Natural killer cell (primary cell): ENCODE measurements at regions not wholly inside any gene's neighbourhood (a gene's known extent, or its start where the extent isn't known, plus 50 kb on each side); places are given as distances from the start of the nearest gene placed in this dataset.

Experiments used
- ATAC-seq, 3 donors: fragments of 150-1000 bp in 2 of 3; fragments of 200-7000 bp in 1 of 3; cut with Tn5 transposase; 1 replicate in 1 of 3; 2 replicates in 2 of 3; pipeline ENCODE4 v1.10.0; 2021; ENCODE audit warnings: mild to moderate bottlenecking in 2 of 3, moderate library complexity in 2 of 3
- DNase-seq, 2 donors: peaks; one replicate each; pipeline versions ENCODE4 v3.0.0 to v3.0.0-alpha.2; 2013 to 2021; ENCODE audit warnings: mixed read lengths in 1 of 2
- H3K27ac ChIP-seq: one replicate; pipeline ENCODE4 v1.5.1; 2013; ENCODE audit warnings: mild to moderate bottlenecking, low read length
- H3K27me3 ChIP-seq: one replicate; pipeline ENCODE4 v1.6.1; 2013; ENCODE audit warnings: low read length; ENCODE audit not compliant: control insufficient read depth, insufficient read depth
- H3K36me3 ChIP-seq: one replicate; pipeline ENCODE4 v1.6.1; 2013; ENCODE audit warnings: low read length; ENCODE audit not compliant: control insufficient read depth, insufficient read depth
- H3K4me1 ChIP-seq: one replicate; pipeline ENCODE4 v1.6.1; 2013; ENCODE audit warnings: low read length; ENCODE audit not compliant: control insufficient read depth, insufficient read depth
- H3K4me3 ChIP-seq: one replicate; pipeline ENCODE4 v1.5.1; 2013; ENCODE audit warnings: low read length
- H3K9me3 ChIP-seq: one replicate; pipeline ENCODE4 v1.6.1; 2013; ENCODE audit warnings: low read length; ENCODE audit not compliant: control insufficient read depth, insufficient read depth
- H3K27ac Mint-ChIP-seq, 2 donors: one replicate each; pipeline ENCODE4 v1.8.0; 2022; ENCODE audit warnings: mild to moderate bottlenecking in 2 of 2, mixed read lengths in 2 of 2, moderate library complexity in 1 of 2
- H3K27me3 Mint-ChIP-seq, 2 donors: one replicate each; pipeline ENCODE4 v1.8.0; 2022; ENCODE audit warnings: low read depth in 2 of 2, mixed read lengths in 2 of 2
- H3K36me3 Mint-ChIP-seq: one replicate; pipeline ENCODE4 v1.8.0; 2022; ENCODE audit warnings: mixed read lengths
- H3K4me1 Mint-ChIP-seq, 2 donors: one replicate each; pipeline ENCODE4 v1.8.0; 2022; ENCODE audit warnings: mixed read lengths in 2 of 2
- H3K4me3 Mint-ChIP-seq: one replicate; pipeline ENCODE4 v1.8.0; 2022; ENCODE audit warnings: mild to moderate bottlenecking, moderate library complexity, mixed read lengths
- H3K9me3 Mint-ChIP-seq, 2 donors: one replicate each; pipeline ENCODE4 v1.8.0; 2022; ENCODE audit warnings: mixed read lengths in 2 of 2
- WGBS: methylation state at CpG from one replicate; pipeline ENCODE4 v1.1.7; 2013; ENCODE audit warnings: missing lambda C conversion rate; ENCODE audit not compliant: insufficient coverage; 5-methylcytosine and 5-hydroxymethylcytosine counted together
- intact Hi-C: fragments of 100-400 bp; cut with micrococcal nuclease; formaldehyde crosslinking; loops from one replicate; pipeline ENCODE4 v1.14.2; 2022
- TF ChIP-seq, protein P1 (sequence below): fragments of 200-600 bp; IDR thresholded peaks from one replicate; pipeline ENCODE4 v1.8.0; 2022; ENCODE audit warnings: antibody characterized with exemption

DNA sequence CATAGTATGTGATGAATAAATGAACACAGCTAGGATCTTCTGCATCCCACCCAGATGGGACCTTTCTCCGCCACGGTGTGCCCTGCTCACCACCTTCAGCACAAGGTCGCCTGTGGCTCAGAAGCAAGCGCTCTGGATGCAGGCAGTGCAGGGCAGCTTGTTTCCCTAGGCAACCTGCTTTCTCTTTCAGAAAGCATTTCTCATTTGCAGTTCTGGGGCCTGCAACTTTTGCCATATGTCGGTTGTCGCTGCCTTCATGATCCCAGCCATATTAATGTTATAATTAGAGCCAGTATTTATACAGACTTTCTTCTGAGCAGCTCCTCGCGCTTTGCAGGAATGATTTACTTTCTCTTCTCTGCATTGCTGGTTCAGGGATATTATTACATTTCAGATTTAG lies 692.8 kb downstream of the RNF144A start:
- H3K4me3 ChIP-seq: no peak overlapping the region
- Mint-ChIP-seq H3K36me3 (no peaks in the 10 kb centered on the region), H3K4me3 (no peak overlapping the region), H3K4me1 (no peaks in the 10 kb centered on the region), H3K9me3 (no peaks in the 10 kb centered on the region), H3K27me3 (peaks cover 0 to 8% of the 10 kb centered on the region in 2 donors), H3K27ac (no peak overlapping the region)
- H3K9me3 ChIP-seq: no peaks in the 10 kb centered on the region
- no peaks in the 10 kb centered on the region for H3K27me3 ChIP-seq
- no peaks in the 10 kb centered on the region for H3K36me3 ChIP-seq
- ATAC-seq: no peak
- TF ChIP-seq, protein P1, sequence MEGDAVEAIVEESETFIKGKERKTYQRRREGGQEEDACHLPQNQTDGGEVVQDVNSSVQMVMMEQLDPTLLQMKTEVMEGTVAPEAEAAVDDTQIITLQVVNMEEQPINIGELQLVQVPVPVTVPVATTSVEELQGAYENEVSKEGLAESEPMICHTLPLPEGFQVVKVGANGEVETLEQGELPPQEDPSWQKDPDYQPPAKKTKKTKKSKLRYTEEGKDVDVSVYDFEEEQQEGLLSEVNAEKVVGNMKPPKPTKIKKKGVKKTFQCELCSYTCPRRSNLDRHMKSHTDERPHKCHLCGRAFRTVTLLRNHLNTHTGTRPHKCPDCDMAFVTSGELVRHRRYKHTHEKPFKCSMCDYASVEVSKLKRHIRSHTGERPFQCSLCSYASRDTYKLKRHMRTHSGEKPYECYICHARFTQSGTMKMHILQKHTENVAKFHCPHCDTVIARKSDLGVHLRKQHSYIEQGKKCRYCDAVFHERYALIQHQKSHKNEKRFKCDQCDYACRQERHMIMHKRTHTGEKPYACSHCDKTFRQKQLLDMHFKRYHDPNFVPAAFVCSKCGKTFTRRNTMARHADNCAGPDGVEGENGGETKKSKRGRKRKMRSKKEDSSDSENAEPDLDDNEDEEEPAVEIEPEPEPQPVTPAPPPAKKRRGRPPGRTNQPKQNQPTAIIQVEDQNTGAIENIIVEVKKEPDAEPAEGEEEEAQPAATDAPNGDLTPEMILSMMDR: no peak
- H3K4me1 ChIP-seq: no peaks in the 10 kb centered on the region
- 93% methylated on average over 6 of the region's 8 CpGs for WGBS
- intact Hi-C loops: no loop called here
- DNase-seq: no peak
- H3K27ac ChIP-seq: no peak overlapping the region

DNA sequence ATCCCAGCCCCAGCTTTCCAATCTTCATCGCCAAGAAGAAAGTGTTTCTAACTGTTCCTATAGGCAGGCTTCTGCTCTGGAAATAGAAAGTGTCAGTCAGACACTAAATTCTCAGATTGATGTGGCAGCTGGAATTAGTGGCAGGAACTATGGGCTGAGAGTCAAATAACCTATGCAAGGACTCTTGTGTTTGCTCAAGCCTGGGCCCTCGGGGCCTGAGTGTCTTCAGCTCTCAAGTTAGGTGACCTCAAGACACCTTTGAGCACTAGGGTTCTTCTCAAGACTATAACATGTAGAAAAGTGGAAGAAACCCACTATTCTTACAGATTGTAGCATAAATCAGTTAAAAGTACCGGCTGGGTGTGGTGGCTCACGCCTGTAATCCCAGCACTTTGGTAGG lies 694.5 kb downstream of the RNF144A start:
- TF ChIP-seq, protein P1: no peak
- no peak overlapping the region for H3K27ac ChIP-seq
- H3K9me3 ChIP-seq: no peaks in the 10 kb centered on the region
- H3K4me1 Mint-ChIP-seq: no peaks in the 10 kb centered on the region
- H3K4me3 ChIP-seq: no peak overlapping the region
- WGBS: 58% methylated on average over 4 of the region's 4 CpGs
- no peak overlapping the region for H3K27ac Mint-ChIP-seq
- H3K4me3 Mint-ChIP-seq: no peak overlapping the region
- DNase-seq: no peak
- H3K27me3 ChIP-seq: no peaks in the 10 kb centered on the region
- H3K36me3 Mint-ChIP-seq: no peaks in the 10 kb centered on the region
- H3K4me1 ChIP-seq: no peaks in the 10 kb centered on the region
- H3K36me3 ChIP-seq: no peaks in the 10 kb centered on the region
- H3K27me3 Mint-ChIP-seq: peaks cover 0 to 16% of the 10 kb centered on the region in 2 donors
- ATAC-seq: no peak
- intact Hi-C loops: no loop called here
- no peaks in the 10 kb centered on the region for H3K9me3 Mint-ChIP-seq

DNA sequence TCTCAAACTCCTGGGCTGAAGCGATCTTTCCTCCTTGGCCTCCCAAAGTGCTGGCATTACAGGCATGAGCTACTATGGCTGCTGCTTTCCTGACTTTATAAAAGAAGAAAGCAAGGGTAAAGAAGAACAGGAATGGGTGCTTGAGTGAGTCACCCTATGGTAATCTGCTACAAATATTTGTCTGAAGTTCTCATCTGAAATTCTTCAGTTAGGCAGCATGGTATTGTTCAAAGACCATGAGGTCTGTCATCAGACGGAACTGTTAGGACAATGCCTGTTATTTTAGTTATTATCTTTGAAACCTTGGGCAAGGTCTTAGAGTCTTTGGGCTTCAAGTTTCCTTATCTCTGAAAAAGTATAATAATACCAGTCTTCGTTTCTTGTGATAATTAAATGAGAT lies 695.8 kb downstream of the RNF144A start:
- intact Hi-C loops: no loop called here
- WGBS: 75% methylated on average over 3 of the region's 3 CpGs

DNA sequence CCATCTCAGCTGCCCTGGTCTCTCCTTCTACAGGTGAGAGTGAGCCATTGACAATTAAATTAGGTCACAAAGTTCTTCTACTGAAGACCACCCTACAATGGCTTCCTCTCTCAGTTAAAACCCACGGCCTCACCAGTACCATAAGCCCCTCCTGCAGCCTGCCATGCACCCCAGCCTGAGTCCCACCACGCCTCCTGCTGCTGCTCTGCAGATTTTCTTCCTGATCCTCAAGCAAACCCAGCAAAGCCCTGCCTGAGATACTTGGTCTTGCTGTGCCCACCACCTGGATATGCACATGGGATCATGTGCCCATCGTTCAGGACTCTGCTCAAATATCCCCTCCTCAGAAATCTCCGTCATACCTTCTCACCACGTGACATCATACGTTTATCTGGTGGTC lies 696.6 kb downstream of the RNF144A start:
- H3K4me1 ChIP-seq: no peaks in the 10 kb centered on the region
- Mint-ChIP-seq H3K36me3 (no peaks in the 10 kb centered on the region), H3K27ac (no peak overlapping the region), H3K4me1 (no peaks in the 10 kb centered on the region), H3K27me3 (peaks cover 0 to 16% of the 10 kb centered on the region in 2 donors), H3K4me3 (no peak overlapping the region), H3K9me3 (no peaks in the 10 kb centered on the region)
- no peaks in the 10 kb centered on the region for H3K36me3 ChIP-seq
- DNase-seq: no peak
- H3K27me3 ChIP-seq: no peaks in the 10 kb centered on the region
- TF ChIP-seq, protein P1: no peak
- ATAC-seq: no peak
- intact Hi-C loops: no loop called here
- H3K9me3 ChIP-seq: no peaks in the 10 kb centered on the region
- H3K27ac ChIP-seq: no peak overlapping the region
- WGBS: 90% methylated on average over 6 of the region's 6 CpGs
- H3K4me3 ChIP-seq: no peak overlapping the region

More for the DNA sequence above, 695.8 kb downstream of the RNF144A start:
- TF ChIP-seq, protein P1: no peak
- no peaks in the 10 kb centered on the region for H3K4me1 ChIP-seq
- Mint-ChIP-seq H3K9me3 (no peaks in the 10 kb centered on the region), H3K27me3 (peaks cover 0 to 16% of the 10 kb centered on the region in 2 donors), H3K4me3 (no peak overlapping the region), H3K27ac (no peak overlapping the region), H3K4me1 (no peaks in the 10 kb centered on the region), H3K36me3 (no peaks in the 10 kb centered on the region)
- no peak for ATAC-seq
- H3K4me3 ChIP-seq: no peak overlapping the region
- H3K36me3 ChIP-seq: no peaks in the 10 kb centered on the region
- no peaks in the 10 kb centered on the region for H3K27me3 ChIP-seq
- no peaks in the 10 kb centered on the region for H3K9me3 ChIP-seq
- no peak for DNase-seq
- H3K27ac ChIP-seq: no peak overlapping the region
